Fibroblast of skin of scalp (primary cell): ENCODE measurements at regions not wholly inside any gene's neighbourhood (a gene's known extent, or its start where the extent isn't known, plus 50 kb on each side); places are given as distances from the start of the nearest gene placed in this dataset.

Experiments
- DNase-seq: peaks from one replicate; pipeline ENCODE4 v3.0.0-alpha.2; 2013

DNA sequence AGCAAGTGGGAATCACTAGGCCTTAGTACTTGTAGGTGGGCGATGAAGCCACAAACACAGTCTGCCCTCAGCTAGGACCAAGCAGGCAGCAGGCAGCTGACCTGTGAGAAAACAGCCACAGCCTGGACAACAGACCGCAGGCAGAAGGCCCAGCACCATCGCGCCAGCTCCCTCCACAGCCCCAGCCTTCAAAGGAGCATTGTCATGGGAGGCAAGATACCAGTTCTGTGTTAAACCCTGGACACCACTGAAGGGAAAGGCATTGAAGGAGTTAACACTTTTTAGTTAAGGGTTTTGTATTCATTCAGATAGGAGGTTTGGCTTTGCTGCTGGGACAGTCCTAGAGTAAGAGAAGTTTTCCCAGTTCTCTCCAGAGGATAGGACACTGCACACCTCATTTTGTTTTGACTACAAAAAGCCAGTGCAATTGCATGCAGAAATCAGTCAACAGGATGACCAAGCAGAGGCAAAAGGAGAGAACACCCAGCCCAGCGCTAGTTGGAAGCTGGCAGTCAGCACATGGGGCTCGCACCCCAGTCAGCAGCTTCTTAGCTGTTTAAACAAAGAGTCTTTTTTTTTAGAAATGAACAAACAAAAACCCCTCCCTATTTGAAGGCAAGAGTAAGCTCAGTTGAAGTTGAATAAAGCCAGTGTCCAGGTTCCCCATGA lies 286.1 kb upstream of the TPM1 start:
- no peak for DNase-seq

GRCh38 chr15:62756995-62757360 lies 285.6 kb upstream of the TPM1 start:
- no peak for DNase-seq

DNA sequence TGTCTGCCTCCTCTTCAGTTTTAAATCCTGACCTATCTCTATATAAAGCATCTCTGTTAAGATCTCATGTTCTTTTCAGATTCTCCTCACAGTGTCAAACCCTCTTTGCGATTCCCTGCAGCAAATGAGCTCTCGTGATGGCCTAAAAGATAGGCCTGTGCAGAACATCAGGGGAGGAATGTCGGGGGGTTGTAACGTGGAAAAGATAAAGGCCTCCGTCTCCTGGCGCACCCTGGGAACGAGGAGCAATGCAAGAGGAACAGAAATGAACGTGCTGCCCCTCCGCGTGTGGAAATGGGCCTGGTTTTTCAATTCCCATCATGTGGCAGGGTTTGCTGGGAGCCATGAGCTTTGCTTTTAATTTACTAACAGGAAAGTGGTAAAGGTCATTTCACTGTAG lies 285.0 kb upstream of the TPM1 start:
- no peak for DNase-seq

DNA sequence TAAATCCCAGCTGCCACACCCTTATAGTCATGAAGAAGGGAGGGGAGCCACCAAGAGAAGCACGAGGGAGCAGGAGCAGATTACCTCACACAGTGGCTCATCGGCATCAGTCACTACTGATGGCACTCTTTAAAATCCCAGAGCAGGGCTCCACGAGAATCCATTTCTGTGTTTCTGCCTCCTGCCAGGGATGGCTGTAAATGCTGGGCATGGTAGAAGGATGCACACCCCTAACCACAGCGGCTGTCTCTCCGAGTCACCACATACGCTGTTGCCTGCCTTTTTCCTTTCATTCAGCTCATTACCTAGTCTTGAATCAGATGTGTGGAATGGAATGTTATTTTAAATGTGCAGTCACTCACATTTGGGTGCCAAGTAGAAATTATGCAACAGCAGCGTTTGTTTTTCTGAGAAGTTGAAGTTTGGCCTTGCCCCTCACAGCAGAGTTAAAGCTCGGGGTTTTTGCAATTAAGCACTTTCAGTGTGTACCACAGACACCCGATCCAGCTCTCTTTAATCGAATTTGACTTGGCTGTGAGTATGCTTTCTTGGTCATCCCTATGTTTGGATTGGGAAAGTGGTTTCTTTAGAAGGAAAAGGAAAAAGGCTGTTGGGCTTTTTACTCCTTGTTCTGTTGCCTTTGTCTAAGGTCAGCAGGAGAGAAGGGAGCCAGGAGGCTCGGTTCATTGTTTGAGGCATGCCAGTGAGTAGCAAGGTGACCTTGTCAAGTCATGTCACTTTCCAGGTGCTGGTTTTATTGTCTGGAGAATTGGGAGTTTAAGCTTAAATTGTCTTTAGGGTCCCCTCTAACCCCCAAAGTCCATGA lies 284.2 kb upstream of the TPM1 start:
- DNase-seq = peak; percentile 95

- DNase-seq = no peak
These were observed 283.6 kb upstream of the TPM1 start for GRCh38 chr15:62758952-62759349.

- DNase-seq = no peak
These were observed 282.0 kb upstream of the TPM1 start for GRCh38 chr15:62760538-62760937.

- DNase-seq = no peak
These were observed 276.6 kb upstream of the TPM1 start for GRCh38 chr15:62765916-62766315.

- no peak for DNase-seq
These were observed 275.9 kb upstream of the TPM1 start for GRCh38 chr15:62766599-62766998.

DNA sequence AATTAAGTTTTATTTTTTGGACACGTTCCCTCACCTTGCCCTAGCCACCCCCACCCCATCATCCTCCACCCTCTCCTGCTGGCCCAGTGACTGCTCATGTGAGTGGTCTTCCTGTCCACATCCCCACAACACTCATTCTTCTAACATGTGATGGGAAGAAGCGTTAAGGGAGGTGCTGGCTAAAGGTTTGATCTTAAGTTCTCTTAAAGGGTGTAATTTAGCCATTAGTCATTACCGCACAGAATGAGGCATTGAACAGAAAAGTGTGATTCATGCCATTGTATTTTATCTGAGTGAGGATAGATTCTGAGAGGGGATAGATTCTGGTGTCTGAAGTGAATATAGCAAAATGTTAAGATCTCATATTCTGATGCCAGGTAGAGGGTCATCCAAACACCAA lies 272.9 kb upstream of the TPM1 start:
- peak; percentile 80 for DNase-seq

DNA sequence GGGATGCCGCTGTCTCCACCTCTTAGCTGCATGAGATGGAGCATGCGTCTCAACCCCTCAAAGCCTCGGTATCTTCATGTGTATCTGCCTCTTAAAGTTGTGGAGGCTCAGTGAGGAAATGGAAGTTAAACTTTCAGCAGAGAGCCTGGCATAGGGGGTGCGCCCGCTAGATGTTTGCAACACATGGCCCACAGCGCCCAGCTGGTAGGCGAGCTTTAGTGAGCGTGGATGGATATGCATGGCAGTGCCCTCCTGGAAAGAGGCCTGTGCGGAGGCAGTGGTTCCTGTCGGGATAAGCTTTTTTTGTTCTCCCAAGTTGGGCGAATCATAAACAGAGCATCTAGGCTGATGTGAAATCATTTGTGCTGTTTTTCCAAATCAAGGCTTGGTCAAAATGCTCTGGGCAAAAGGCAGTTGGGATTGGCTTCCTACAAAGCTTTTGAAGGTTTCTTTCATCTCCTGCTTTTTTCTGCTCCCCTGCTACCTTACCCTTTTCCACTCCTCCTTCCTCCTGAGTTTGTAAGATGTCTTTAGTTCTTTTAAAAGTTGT lies 272.4 kb upstream of the TPM1 start:
- no peak for DNase-seq

DNA sequence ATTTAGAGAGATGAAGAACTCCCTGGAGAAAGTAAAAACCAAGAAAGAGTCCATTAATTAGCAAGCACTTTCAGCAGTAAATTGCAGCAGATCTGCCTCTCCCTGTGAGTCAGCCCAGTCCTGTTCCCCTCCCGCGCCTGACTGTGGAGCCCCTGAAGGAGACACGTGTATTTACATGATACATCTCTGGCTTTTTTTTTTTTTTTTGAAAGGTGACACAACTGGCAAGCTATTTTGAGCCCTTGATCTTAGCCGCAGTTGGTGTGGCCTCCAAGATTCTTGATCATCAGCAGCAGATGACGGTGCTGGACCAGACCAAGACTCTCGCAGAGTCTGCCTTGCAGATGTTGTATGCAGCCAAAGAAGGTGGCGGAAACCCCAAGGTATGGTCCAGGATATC lies 271.8 kb upstream of the TPM1 start:
- peak; percentile 83 for DNase-seq

GRCh38 chr15:62771234-62771633 lies 271.3 kb upstream of the TPM1 start:
- DNase-seq = no peak

DNA sequence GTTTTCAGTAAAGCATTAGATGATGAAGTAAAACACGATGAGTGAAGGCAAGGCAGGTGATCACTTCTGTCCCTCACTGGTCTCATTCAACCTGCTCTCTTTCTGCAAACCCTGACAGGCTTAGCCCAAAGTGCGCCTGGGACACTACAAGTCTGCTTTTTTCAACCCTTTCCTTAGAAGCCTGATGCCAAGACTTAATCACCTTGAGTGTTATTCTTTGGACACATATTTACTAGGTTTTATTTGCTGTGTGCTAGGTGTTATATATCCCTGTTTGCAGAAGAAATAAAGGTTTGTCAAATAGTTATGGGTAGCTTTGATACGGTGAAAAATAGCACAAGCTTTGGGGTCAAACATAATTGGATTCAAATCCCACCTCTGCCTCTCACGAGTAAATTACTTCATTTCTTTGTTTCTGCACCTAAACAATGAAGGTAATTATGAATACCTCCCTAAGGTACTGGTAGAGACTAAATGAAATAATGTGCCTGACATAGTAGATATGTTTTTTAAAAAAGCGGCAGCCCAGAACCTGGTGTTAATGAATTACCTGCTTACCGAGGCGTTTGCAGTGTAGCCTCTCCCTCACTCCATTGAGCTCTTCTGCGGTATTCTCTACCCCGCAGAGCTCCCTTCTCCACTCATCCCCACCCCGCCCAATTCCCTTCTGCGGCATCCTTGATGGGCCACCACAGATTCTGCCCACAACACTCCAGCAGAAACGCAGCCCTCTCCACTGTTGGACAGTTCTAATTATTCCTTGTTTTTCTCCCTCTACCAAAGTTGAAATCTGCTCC lies 269.0 kb upstream of the TPM1 start:
- no peak for DNase-seq

- DNase-seq = no peak
These were observed 266.6 kb upstream of the TPM1 start for GRCh38 chr15:62775932-62776331.

GRCh38 chr15:62777671-62778070 lies 264.9 kb upstream of the TPM1 start:
- peak; percentile 62 for DNase-seq

GRCh38 chr15:62779036-62779770 lies 263.3 kb upstream of the TPM1 start:
- peak; percentile 64 for DNase-seq

GRCh38 chr15:62779899-62780298 lies 262.6 kb upstream of the TPM1 start:
- DNase-seq = no peak

DNA sequence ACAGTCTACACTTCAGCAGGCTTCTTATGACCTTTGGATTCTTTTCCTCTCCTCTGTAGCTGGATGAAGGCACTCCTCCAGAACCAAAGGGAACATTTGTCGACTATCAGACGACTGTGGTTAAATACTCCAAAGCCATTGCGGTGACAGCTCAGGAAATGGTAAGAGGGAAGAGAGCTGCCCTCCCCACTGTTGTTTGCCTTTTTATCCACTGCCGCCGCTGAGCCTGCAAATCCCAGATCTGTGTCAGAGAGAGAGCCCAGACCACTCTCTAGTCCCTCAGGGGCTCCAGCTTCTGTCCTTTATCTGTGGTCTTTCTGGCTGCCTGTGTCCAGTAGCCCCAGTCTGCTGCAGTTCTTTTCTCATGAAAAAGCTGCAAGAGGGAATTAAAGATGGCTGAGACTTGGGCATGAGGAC lies 261.5 kb upstream of the TPM1 start:
- peak; percentile 48 for DNase-seq

- peak; percentile 98 for DNase-seq
These were observed 260.3 kb upstream of the TPM1 start for GRCh38 chr15:62782071-62782841.

GRCh38 chr15:62782896-62783295 lies 259.7 kb upstream of the TPM1 start:
- no peak for DNase-seq

DNA sequence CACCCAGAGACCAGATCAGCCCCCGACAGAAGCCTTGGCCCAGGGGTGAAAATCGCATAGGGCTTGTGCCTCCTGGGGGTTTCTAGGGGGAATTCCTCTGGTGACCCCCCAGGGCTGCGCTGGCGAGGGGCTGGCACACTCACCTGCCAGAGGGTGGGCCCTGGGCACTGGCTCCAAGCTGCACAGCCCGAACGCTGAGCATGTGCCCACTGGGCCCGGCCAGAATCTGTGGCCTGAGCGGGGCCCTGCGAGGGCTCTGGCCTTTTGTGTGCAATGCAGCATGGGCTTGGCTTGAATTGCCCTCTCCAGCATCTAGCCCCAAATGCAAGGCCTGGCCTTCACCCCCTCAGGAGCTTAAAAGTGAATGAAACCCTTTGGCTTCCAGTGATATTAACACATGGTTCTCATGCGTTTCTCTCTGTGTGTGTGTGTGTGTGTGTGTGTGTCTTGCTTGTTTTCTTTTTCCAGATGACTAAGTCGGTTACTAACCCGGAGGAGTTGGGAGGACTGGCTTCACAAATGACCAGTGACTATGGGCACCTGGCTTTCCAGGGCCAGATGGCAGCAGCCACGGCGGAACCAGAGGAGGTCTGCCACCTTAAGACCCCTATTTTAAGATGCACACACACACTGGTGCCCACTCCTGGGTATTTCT lies 259.1 kb upstream of the TPM1 start:
- DNase-seq = peak; percentile 89
